ENCODE measurements at regions not wholly inside any gene's neighbourhood (a gene's known extent, or its start where the extent isn't known, plus 50 kb on each side); places are given as distances from the start of the nearest gene placed in this dataset.

- no peaks in the 10 kb centered on the region for H3K4me1 Mint-ChIP-seq
Measured at GRCh38 chr1:58340185-58340584, 206.3 kb downstream of the OMA1 start.

GRCh38 chr1:58338081-58338480 is 208.4 kb downstream of the OMA1 start:
- no peak overlapping the region for H3K27ac Mint-ChIP-seq
- peaks cover 0 to 2% (median 0%) of the 10 kb centered on the region in 3 donors for H3K27me3 Mint-ChIP-seq (ENCODE audit: low read depth in 3 of 3)
- no peak for TF ChIP-seq CTCF (IDR thresholded peaks at IDR 0.05)
- no peaks in the 10 kb centered on the region for H3K4me1 Mint-ChIP-seq
- Histone ChIP-seq H3K79me2 (ENCODE audit: insufficient read depth, low read length) (no peaks in the 10 kb centered on the region), H2AFZ (ENCODE audit: insufficient read depth, low read depth, low read length, poor library complexity, severe bottlenecking) (no peak overlapping the region), H3K27ac (ENCODE audit: low read depth in 1 of 2, low read length in 2 of 2) (no peak overlapping the region), H3K4me3 (replicated peaks in 1 of 3; ENCODE audit: low read depth in 2 of 3, low read length in 3 of 3) (no peak overlapping the region), H3K9ac (ENCODE audit: insufficient read depth, low read length, poor library complexity, severe bottlenecking) (no peak overlapping the region), H3K27me3 (ENCODE audit: control insufficient read depth in 2 of 2, insufficient read depth in 2 of 2, low read length in 2 of 2) (no peaks in the 10 kb centered on the region), H4K20me1 (ENCODE audit: insufficient read depth, low read length) (no peaks in the 10 kb centered on the region), H3K4me2 (replicated peaks; ENCODE audit: extremely low read depth, low read length, poor library complexity, severe bottlenecking) (no peak overlapping the region), H3K9me3 (replicated peaks in 1 of 2; ENCODE audit: control insufficient read depth in 1 of 2, insufficient read depth in 1 of 2, low read length in 2 of 2) (no peaks in the 10 kb centered on the region), H3K4me1 (ENCODE audit: control insufficient read depth in 1 of 2, insufficient read depth in 2 of 2, low read length in 2 of 2) (no peaks in the 10 kb centered on the region), H3K36me3 (replicated peaks in 1 of 2; ENCODE audit: control insufficient read depth in 1 of 2, insufficient read depth in 2 of 2, low read length in 2 of 2) (no peaks in the 10 kb centered on the region)
- intact Hi-C loops (cut with micrococcal nuclease), result no loop called here
- H3K9me3 Mint-ChIP-seq, result peaks cover 0 to 7% (median 2%) of the 10 kb centered on the region in 7 donors
- no peak overlapping the region for H3K4me3 Mint-ChIP-seq
- no peaks in the 10 kb centered on the region for H3K36me3 Mint-ChIP-seq
- no peak for DNase-seq
- WGBS (ENCODE audit: insufficient coverage), result 100% methylated on average over 1 of the region's 1 CpG

More at GRCh38 chr1:58340185-58340584, 206.3 kb downstream of the OMA1 start:
- Histone ChIP-seq H3K9ac (ENCODE audit: insufficient read depth, low read length, poor library complexity, severe bottlenecking) (no peak overlapping the region), H3K4me2 (replicated peaks; ENCODE audit: extremely low read depth, low read length, poor library complexity, severe bottlenecking) (no peak overlapping the region), H3K4me3 (replicated peaks in 1 of 3; ENCODE audit: low read depth in 2 of 3, low read length in 3 of 3) (no peak overlapping the region), H4K20me1 (ENCODE audit: insufficient read depth, low read length) (no peaks in the 10 kb centered on the region), H3K36me3 (replicated peaks in 1 of 2; ENCODE audit: control insufficient read depth in 1 of 2, insufficient read depth in 2 of 2, low read length in 2 of 2) (no peaks in the 10 kb centered on the region), H3K27ac (ENCODE audit: low read depth in 1 of 2, low read length in 2 of 2) (no peak overlapping the region), H2AFZ (ENCODE audit: insufficient read depth, low read depth, low read length, poor library complexity, severe bottlenecking) (no peak overlapping the region), H3K27me3 (ENCODE audit: control insufficient read depth in 2 of 2, insufficient read depth in 2 of 2, low read length in 2 of 2) (no peaks in the 10 kb centered on the region), H3K79me2 (ENCODE audit: insufficient read depth, low read length) (no peaks in the 10 kb centered on the region), H3K4me1 (ENCODE audit: control insufficient read depth in 1 of 2, insufficient read depth in 2 of 2, low read length in 2 of 2) (no peaks in the 10 kb centered on the region), H3K9me3 (replicated peaks in 1 of 2; ENCODE audit: control insufficient read depth in 1 of 2, insufficient read depth in 1 of 2, low read length in 2 of 2) (no peaks in the 10 kb centered on the region)
- no peaks in the 10 kb centered on the region for H3K36me3 Mint-ChIP-seq
- H3K9me3 Mint-ChIP-seq, result peaks cover 0 to 2% (median under 1%) of the 10 kb centered on the region in 7 donors
- no peak for TF ChIP-seq CTCF (IDR thresholded peaks at IDR 0.05)
- H3K4me3 Mint-ChIP-seq, result no peak overlapping the region
- H3K27me3 Mint-ChIP-seq (ENCODE audit: low read depth in 3 of 3), result peaks cover 0 to 2% (median 0%) of the 10 kb centered on the region in 3 donors
- intact Hi-C loops (cut with micrococcal nuclease), result no loop called here
- H3K27ac Mint-ChIP-seq, result no peak overlapping the region
- DNase-seq, result no peak
- no CpG with 5 or more reads among the region's 4 CpGs for WGBS (ENCODE audit: insufficient coverage)
